ENCODE measurements at regions not wholly inside any gene's neighbourhood (a gene's known extent, or its start where the extent isn't known, plus 50 kb on each side); places are given as distances from the start of the nearest gene placed in this dataset.

GRCh38 chr6:103862297-103862696 lies 997.4 kb downstream of the HACE1 start:
- Histone ChIP-seq H3K18ac (ENCODE audit: extremely low read depth, low read length) (no peak overlapping the region), H4K5ac (ENCODE audit: insufficient read length, low read depth, low read length) (no peak overlapping the region), H2BK15ac (ENCODE audit: low read length) (no peak overlapping the region), H2BK20ac (ENCODE audit: low read length) (no peak overlapping the region), H3K4me3 (ENCODE audit: extremely low read depth in 1 of 4, insufficient read depth in 2 of 4, low read depth in 3 of 4, low read length in 4 of 4) (no peak overlapping the region), H3K27me3 (replicated peaks in 1 of 4; ENCODE audit: control insufficient read depth in 3 of 4, extremely low read depth in 1 of 4, insufficient read depth in 3 of 4, low read length in 3 of 4) (no peaks in the 10 kb centered on the region), H3K23me2 (ENCODE audit: low read depth, low read length) (no peaks in the 10 kb centered on the region), H3K14ac (ENCODE audit: insufficient read length) (no peak overlapping the region), H2BK12ac (ENCODE audit: low read depth, low read length) (no peak overlapping the region), H2BK5ac (ENCODE audit: low read depth, low read length) (no peak overlapping the region), H2BK120ac (replicated peaks; ENCODE audit: low read depth, low read length) (no peak overlapping the region), H4K20me1 (replicated peaks in 1 of 2; ENCODE audit: control insufficient read depth in 1 of 2, insufficient read depth in 2 of 2, low read length in 2 of 2) (no peaks in the 10 kb centered on the region), H3K56ac (replicated peaks; ENCODE audit: insufficient read length, low read depth, low read length) (no peak overlapping the region), H3K4me1 (replicated peaks in 1 of 4; ENCODE audit: control insufficient read depth in 3 of 4, insufficient read depth in 4 of 4, low read length in 3 of 4) (no peaks in the 10 kb centered on the region), H3K79me1 (ENCODE audit: low read depth, low read length) (no peaks in the 10 kb centered on the region), H2AFZ (ENCODE audit: low read length) (no peak overlapping the region), H3K79me2 (ENCODE audit: control insufficient read depth in 1 of 2, insufficient read depth in 2 of 2, low read length in 2 of 2) (no peaks in the 10 kb centered on the region), H2AK5ac (ENCODE audit: low read depth, low read length) (no peak overlapping the region), H3K36me3 (ENCODE audit: control insufficient read depth in 2 of 4, insufficient read depth in 4 of 4, low read length in 3 of 4) (no peaks in the 10 kb centered on the region), H3K23ac (ENCODE audit: insufficient read length) (peak overlapping the region; percentile 65), H4K91ac (replicated peaks; ENCODE audit: insufficient read length, low read length) (no peak overlapping the region), H3K9me3 (ENCODE audit: insufficient read depth in 2 of 2, low read depth in 1 of 2, low read length in 1 of 2) (no peaks in the 10 kb centered on the region), H4K8ac (ENCODE audit: extremely low read depth, insufficient read depth, low read length) (no peak overlapping the region), H3K27ac (ENCODE audit: low read depth, low read length) (no peak overlapping the region), H3K4me2 (ENCODE audit: insufficient read depth in 1 of 2, low read depth in 2 of 2, low read length in 2 of 2) (no peak overlapping the region), H3K4ac (replicated peaks; ENCODE audit: insufficient read length, low read depth, low read length) (no peak overlapping the region), H3K9ac (replicated peaks in 1 of 4; ENCODE audit: extremely low read depth in 1 of 4, low read depth in 3 of 4, low read length in 3 of 4) (no peak overlapping the region)
- 89% methylated on average over 3 of the region's 3 CpGs; no CpG with 5 or more reads in 1 of the 2 experiments for WGBS, 2 experiments (ENCODE audit: extremely low coverage in 1 of 2, insufficient coverage in 1 of 2, insufficient read length in 1 of 2, insufficient replicate concordance in 2 of 2, low coverage in 1 of 2, low lambda C conversion rate in 2 of 2, missing lambda C conversion rate in 1 of 2)
- FAIRE-seq (no peak), DNase-seq (ENCODE audit: low read depth in 1 of 2, low spot score in 2 of 2) (no peak)
- ChIA-PET POLR2A (ENCODE audit: partially characterized antibody) (no interaction called here), CTCF (ENCODE audit: partially characterized antibody) (no interaction called here)
- no peak for TF ChIP-seq CHD2 (IDR thresholded peaks at IDR 0.05; ENCODE audit: low read length)

All from H1 (cell line).